Mammary epithelial cell (primary cell): ENCODE measurements at regions not wholly inside any gene's neighbourhood (a gene's known extent, or its start where the extent isn't known, plus 50 kb on each side); places are given as distances from the start of the nearest gene placed in this dataset.
"Not testable (repeated sequence)": the region's sequence is repeated elsewhere in the genome, so short reads cannot be mapped to it uniquely, and the experiment has no call there.

ENCODE experiments used
- CTCF ChIP-seq, 2 donors: IDR thresholded peaks in 1 of 2; conservative IDR thresholded peaks in 1 of 2; 2 replicates each; pipeline ENCODE4 v1.5.1; 2011 to 2012; ENCODE audit warnings: inconsistent platforms in 2 of 2, low read length in 2 of 2, mild to moderate bottlenecking in 2 of 2, control low read depth in 1 of 2, low read depth in 1 of 2; ENCODE audit not compliant: insufficient read depth in 1 of 2; ENCODE audit errors: extremely low read depth in 1 of 2
- EZH2 ChIP-seq: IDR thresholded peaks from 2 replicates; pipeline ENCODE4 v1.6.1; 2012; ENCODE audit warnings: low read length, inconsistent platforms, borderline replicate concordance

GRCh38 chrX:92081250-92081649 lies 302.1 kb downstream of the PCDH11X start:
- TF ChIP-seq CTCF (conservative IDR thresholded peaks at IDR 0.05 in 1 of 2, IDR thresholded peaks at IDR 0.05 in 1 of 2; ENCODE audit: extremely low read depth in 1 of 2, insufficient read depth in 1 of 2, low read depth in 1 of 2, low read length in 2 of 2); EZH2: not testable (repeated sequence)
